ENCODE measurements at regions not wholly inside any gene's neighbourhood (a gene's known extent, or its start where the extent isn't known, plus 50 kb on each side); places are given as distances from the start of the nearest gene placed in this dataset.

- DNase-seq (ENCODE audit: insufficient read length, low spot score), result no peak
- no peak for FAIRE-seq
- TF ChIP-seq POLR2A (IDR thresholded peaks at IDR 0.05; ENCODE audit: low read depth, low read length), result no peak
Observed at GRCh38 chr1:221149111-221149510, 269.9 kb downstream of the HLX start.

DNA sequence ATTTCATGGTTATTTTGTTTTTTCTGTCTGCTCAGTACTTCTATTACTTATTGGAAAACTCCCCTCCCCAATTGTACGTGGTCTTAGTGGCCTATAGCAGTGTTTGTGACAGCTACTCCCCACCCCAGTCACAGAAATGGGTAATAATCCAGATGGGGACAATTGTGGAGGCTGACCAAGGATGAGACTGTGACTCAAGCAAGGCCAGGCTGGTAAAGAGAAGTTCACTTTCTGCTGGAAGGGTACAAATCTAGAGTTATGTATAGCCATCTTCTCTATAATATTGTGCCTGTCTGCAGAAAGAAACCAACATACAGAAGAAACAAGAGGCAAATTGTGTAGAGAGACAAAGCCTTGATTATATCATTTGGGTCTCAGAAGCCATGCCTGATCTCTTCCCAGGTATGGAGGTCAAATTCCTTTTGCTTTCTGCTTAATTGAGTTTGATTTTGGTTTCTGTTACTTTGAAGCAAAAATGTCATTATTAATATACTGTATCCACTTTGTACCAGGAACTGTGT is 270.4 kb downstream of the HLX start:
- FAIRE-seq, result no peak
- no peak for TF ChIP-seq POLR2A (IDR thresholded peaks at IDR 0.05; ENCODE audit: low read depth, low read length)
- DNase-seq (ENCODE audit: insufficient read length, low spot score), result no peak

DNA sequence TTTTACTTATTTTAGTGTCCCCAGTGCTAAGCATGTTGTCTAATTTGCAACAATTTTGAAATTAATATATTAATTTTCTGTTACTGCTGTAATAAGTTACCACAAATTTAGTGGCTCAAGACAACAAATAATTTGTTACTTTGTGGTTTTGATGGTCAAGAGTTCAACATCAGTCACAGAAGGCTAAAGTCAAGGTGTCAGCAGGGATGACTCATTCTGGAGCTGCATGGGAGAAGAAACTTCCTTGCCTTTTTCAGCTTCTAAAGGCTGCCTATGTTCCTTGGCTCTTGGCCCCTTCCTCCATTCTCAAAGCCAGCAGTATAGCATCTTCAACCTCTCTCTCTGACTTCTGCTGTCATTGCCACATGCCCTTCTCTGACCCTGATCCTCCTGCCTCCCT is 271.8 kb downstream of the HLX start:
- FAIRE-seq (no peak), DNase-seq (ENCODE audit: insufficient read length, low spot score) (no peak)
- no peak for TF ChIP-seq POLR2A (IDR thresholded peaks at IDR 0.05; ENCODE audit: low read depth, low read length)

- DNase-seq (ENCODE audit: insufficient read length, low spot score), result no peak
- no peak for FAIRE-seq
- TF ChIP-seq POLR2A (IDR thresholded peaks at IDR 0.05; ENCODE audit: low read depth, low read length), result no peak
Observed at GRCh38 chr1:221154932-221155331, 275.7 kb downstream of the HLX start.

DNA sequence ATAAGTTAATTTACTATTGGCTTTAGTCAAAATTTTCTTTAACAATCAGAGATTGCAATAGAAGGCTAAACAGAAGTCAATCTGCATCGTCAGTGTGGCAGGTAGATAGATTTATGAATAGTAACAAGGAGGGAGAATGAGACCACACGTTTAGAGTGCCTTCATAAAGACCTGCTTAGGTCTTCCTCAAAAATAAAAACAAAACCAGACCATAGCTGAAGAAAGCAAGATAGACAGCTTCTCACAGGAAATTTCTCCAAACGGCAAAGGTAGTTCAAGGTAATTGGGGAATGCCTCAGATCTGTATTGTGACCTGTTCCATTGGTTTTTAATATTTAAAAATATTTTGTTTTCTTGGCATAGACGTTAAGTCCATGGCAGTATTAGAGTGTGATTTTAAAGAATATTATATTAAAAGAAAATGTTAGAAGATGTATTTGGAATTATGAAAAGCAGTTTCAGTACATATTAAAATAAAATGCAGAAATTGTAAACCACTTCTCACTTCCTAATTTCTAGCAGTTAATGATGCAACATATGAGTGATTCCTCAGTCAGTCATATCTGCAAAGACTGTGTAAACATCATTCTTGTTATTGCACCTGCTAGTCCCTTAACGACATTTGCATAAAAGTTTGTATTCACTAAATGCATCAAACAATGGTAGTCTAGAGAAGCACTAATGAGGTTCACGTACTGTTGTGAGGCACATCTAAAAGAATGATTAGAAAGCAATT is 278.0 kb downstream of the HLX start:
- FAIRE-seq (no peak), DNase-seq (ENCODE audit: insufficient read length, low spot score) (no peak)
- TF ChIP-seq POLR2A (IDR thresholded peaks at IDR 0.05; ENCODE audit: low read depth, low read length), result no peak

- TF ChIP-seq POLR2A (IDR thresholded peaks at IDR 0.05; ENCODE audit: low read depth, low read length), result no peak
- FAIRE-seq (no peak), DNase-seq (ENCODE audit: insufficient read length, low spot score) (no peak)
Observed at GRCh38 chr1:221159608-221160007, 280.4 kb downstream of the HLX start.

DNA sequence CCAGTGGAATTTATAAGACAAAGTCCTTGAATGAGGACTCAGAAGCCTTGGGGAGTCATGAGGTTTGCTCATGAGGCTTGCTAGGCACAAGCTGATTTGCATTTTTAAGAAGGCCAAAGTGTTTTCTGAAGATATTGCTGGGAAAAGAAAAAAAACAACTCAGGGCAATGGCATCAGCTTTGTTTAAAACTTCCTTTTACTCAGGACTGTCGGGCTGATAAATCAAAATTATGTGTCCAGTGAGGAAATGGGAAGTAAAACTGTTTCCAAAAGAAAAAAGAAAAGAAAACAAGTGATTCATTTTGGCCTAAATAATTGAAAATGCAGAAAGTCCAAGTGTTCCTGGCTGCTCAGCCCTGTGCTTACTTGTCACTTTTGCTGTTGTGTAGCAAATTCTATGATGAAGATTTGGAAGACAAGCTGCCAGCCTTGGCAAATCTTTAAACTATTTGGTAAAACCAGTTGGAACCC is 282.4 kb downstream of the HLX start:
- DNase-seq (ENCODE audit: insufficient read length, low spot score) (no peak), FAIRE-seq (no peak)
- TF ChIP-seq POLR2A (IDR thresholded peaks at IDR 0.05; ENCODE audit: low read depth, low read length), result no peak

- DNase-seq (ENCODE audit: insufficient read length, low spot score) (no peak), FAIRE-seq (no peak)
- no peak for TF ChIP-seq POLR2A (IDR thresholded peaks at IDR 0.05; ENCODE audit: low read depth, low read length)
Observed at GRCh38 chr1:221162352-221162751, 283.1 kb downstream of the HLX start.

DNA sequence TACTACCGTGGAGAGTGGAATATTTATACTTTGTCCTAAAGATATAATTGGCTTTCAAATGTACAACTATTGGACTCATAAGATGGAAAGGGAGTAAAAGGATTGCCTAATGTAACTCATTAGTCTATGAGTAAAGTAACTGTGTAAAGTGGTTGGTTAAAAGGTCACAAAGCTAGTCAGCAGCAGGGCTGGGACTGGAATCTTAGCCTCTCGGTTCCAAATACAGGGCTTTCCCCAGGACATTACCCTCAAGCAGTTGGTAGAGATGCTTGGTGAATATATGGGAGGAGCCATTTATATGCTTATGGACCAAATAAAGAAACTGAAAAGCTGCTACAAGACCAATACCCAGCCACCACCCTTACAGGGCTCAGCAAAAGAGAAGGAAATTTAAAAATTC is 283.7 kb downstream of the HLX start:
- TF ChIP-seq POLR2A (IDR thresholded peaks at IDR 0.05; ENCODE audit: low read depth, low read length), result no peak
- DNase-seq (ENCODE audit: insufficient read length, low spot score), result no peak
- no peak for FAIRE-seq

DNA sequence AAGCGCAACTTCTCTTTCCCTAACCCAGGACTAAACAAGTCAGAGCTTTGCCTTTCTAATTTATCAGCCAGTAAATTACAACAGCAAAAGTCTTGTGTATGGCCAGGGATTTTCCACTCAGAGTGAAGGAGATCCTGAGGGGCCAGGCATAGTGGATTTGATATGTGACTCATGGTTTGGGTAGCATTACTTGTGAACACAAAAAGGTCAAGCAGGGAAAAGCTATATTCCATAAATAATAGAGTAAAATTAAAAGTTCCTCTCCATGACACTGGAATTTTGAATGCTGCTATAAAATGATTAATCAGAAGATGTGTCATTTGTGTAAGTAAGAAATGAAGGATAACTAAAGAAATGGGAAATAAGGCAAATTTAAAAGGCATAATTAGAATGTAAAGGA is 284.8 kb downstream of the HLX start:
- no peak for DNase-seq (ENCODE audit: insufficient read length, low spot score)

GRCh38 chr1:221164951-221165838 is 286.0 kb downstream of the HLX start:
- no peak for FAIRE-seq
- TF ChIP-seq POLR2A (IDR thresholded peaks at IDR 0.05; ENCODE audit: low read depth, low read length), result no peak
- DNase-seq (ENCODE audit: insufficient read length, low spot score), result no peak

More for the DNA sequence above, 284.8 kb downstream of the HLX start:
- no peak for FAIRE-seq
- no peak for TF ChIP-seq POLR2A (IDR thresholded peaks at IDR 0.05; ENCODE audit: low read depth, low read length)

GRCh38 chr1:221165839-221166500 is 286.7 kb downstream of the HLX start:
- TF ChIP-seq POLR2A (IDR thresholded peaks at IDR 0.05; ENCODE audit: low read depth, low read length), result no peak
- no peak for DNase-seq (ENCODE audit: insufficient read length, low spot score)
- no peak for FAIRE-seq

DNA sequence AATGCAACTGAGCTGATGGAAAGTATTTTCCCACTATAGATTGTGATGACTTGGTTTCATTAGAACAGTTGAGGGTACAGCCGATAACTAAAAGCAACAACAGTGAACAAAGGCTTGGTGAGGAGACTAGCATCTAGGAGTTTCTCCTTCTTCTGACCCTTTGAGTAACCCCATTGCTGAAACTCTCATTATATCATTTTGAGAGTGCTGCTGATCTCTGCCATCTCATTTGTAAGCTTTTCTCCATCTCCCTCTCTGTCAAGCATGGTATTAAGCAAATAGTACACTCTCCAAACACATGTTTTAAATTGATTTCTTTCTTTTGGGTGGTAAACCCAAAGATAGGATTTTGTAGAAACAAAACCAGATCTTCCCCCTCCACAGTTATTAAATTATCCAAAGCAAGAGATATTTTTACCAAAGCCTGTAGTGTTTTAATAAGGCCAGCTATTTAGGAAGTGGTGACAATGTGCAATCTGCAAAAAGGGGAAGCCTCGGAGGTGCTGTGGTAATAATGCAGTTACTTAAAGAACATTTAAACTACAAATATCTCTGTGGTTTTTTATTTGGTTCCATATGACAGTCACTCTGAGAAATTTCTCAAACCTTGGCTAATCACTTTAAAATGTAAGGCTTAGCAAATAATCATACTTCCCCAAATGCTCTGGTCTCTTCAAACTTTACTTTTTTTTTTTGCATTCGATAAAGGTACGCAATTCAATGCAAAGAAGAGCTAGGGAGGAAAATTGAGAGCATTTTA is 287.5 kb downstream of the HLX start:
- FAIRE-seq (no peak), DNase-seq (ENCODE audit: insufficient read length, low spot score) (no peak)
- TF ChIP-seq POLR2A (IDR thresholded peaks at IDR 0.05; ENCODE audit: low read depth, low read length), result no peak

Data from H54 (cell line).